GM12878 (cell line): ENCODE measurements at regions not wholly inside any gene's neighbourhood (a gene's known extent, or its start where the extent isn't known, plus 50 kb on each side); places are given as distances from the start of the nearest gene placed in this dataset.

Experiments
- ATAC-seq: fragments of 200-7000 bp; cut with Tn5 transposase; 3 replicates; pipeline ENCODE4 v1.9.1; 2020; ENCODE audit warnings: mild to moderate bottlenecking, moderate library complexity
- BruUV-seq: library from RNA; stranded (reverse); fragments of 400-500 nt; replicated peaks from 2 replicates; lab custom pipeline; 2021; lab: Mats Ljungman, UMichigan
- CTCF ChIA-PET: fragments of 300-600 bp; sonication (Branson Sonifier 250); formaldehyde crosslinking; extraction: SDS; loops from one replicate; lab custom pipeline; 2021; ENCODE audit warnings: inconsistent platforms; lab: Yijun Ruan, JAX
- POLR2A ChIA-PET: fragments of 350-600 bp; formaldehyde crosslinking; extraction: SDS; loops from one replicate; lab custom pipeline; 2021; ENCODE audit warnings: inconsistent platforms; lab: Charles Lee
- RAD21 ChIA-PET: fragments of 300-600 bp; sonication (Branson Sonifier 250); formaldehyde crosslinking; loops from one replicate; lab custom pipeline; 2023; ENCODE audit warnings: antibody characterized with exemption; ENCODE audit not compliant: unreplicated experiment; lab: Charles Lee
- SMC1A ChIA-PET: fragments of 300-600 bp; sonication (Branson Sonifier 250); formaldehyde crosslinking; loops from one replicate; lab custom pipeline; 2023; ENCODE audit not compliant: unreplicated experiment, uncharacterized antibody; lab: Charles Lee
- DNase-seq: peaks from one replicate; pipeline ENCODE4 v3.0.0-alpha.2; 2011; ENCODE audit warnings: low read depth, low spot score
- FAIRE-seq: peaks from 3 replicates; lab custom pipeline; 2011; peaks lifted over from hg19 to GRCh38; lab: Jason Lieb, UNC
- H2AFZ ChIP-seq: 2 replicates; pipeline ENCODE4 v1.6.0; 2011; ENCODE audit warnings: low read depth, low read length, control low read depth; ENCODE audit not compliant: control insufficient read depth
- H3K27ac ChIP-seq: 2 replicates; pipeline ENCODE4 v1.5.1; 2011; ENCODE audit warnings: control low read depth; ENCODE audit not compliant: control insufficient read depth, insufficient read depth
- H3K27me3 ChIP-seq, 2 experiments: replicated peaks in 1 of 2; 2 replicates each; pipeline versions ENCODE4 v1.6.0 to v1.6.1; 2011; ENCODE audit warnings: low read length in 1 of 2; ENCODE audit not compliant: control insufficient read depth in 2 of 2, insufficient read depth in 2 of 2
- H3K36me3 ChIP-seq, 2 experiments: 2 replicates each; pipeline ENCODE4 v1.5.1; 2011; ENCODE audit warnings: low read length in 1 of 2; ENCODE audit not compliant: control insufficient read depth in 2 of 2, insufficient read depth in 2 of 2
- H3K4me1 ChIP-seq: 2 replicates; pipeline ENCODE4 v1.6.1; 2011; ENCODE audit warnings: mild to moderate bottlenecking, low read length, moderate library complexity, mixed read lengths; ENCODE audit not compliant: control insufficient read depth, insufficient read depth
- H3K4me2 ChIP-seq: 2 replicates; pipeline ENCODE4 v1.6.0; 2011; ENCODE audit warnings: control low read depth; ENCODE audit not compliant: control insufficient read depth, insufficient read depth
- H3K4me3 ChIP-seq: fragments of 200-600 bp; sonication (generic); 2 replicates; pipeline ENCODE4 v1.5.1; 2016
- H3K79me2 ChIP-seq: 2 replicates; pipeline ENCODE4 v1.6.0; 2011; ENCODE audit warnings: low read length; ENCODE audit not compliant: control insufficient read depth, insufficient read depth
- H3K9ac ChIP-seq: 2 replicates; pipeline ENCODE4 v1.8.0; 2011; ENCODE audit warnings: low read length, control low read depth, mixed read lengths; ENCODE audit not compliant: control insufficient read depth, insufficient read depth
- H3K9me3 ChIP-seq: replicated peaks from 3 replicates; pipeline ENCODE4 v1.5.1; 2011; ENCODE audit warnings: mild to moderate bottlenecking, low read length; ENCODE audit not compliant: control insufficient read depth, insufficient read depth
- H4K20me1 ChIP-seq: 2 replicates; pipeline ENCODE4 v1.6.0; 2011; ENCODE audit not compliant: control insufficient read depth, insufficient read depth
- CBX3 ChIP-seq: fragments of 200-600 bp; sonication (generic); IDR thresholded peaks from 2 replicates; pipeline ENCODE4 v1.6.1; 2016; ENCODE audit warnings: low read depth, borderline replicate concordance
- KLF5 ChIP-seq: fragments of 450-650 bp; IDR thresholded peaks from 2 replicates; pipeline ENCODE4 v1.6.1; 2014; ENCODE audit warnings: mild to moderate bottlenecking; ENCODE audit not compliant: partially characterized antibody
- MEF2B ChIP-seq: fragments of 450-650 bp; IDR thresholded peaks from 2 replicates; pipeline ENCODE4 v1.6.1; 2018; ENCODE audit warnings: mild to moderate bottlenecking, moderate library complexity; ENCODE audit not compliant: partially characterized antibody, poor library complexity, severe bottlenecking
- PAX8 ChIP-seq: fragments of 450-650 bp; IDR thresholded peaks from 2 replicates; pipeline ENCODE4 v1.6.1; 2017; ENCODE audit warnings: mild to moderate bottlenecking, moderate library complexity
- SIX5 ChIP-seq: IDR thresholded peaks from 2 replicates; pipeline ENCODE4 v1.6.1; 2011; ENCODE audit warnings: mild to moderate bottlenecking, low read depth, low read length, moderate library complexity; ENCODE audit not compliant: severe bottlenecking
- SMARCA5 ChIP-seq: fragments of 450-650 bp; IDR thresholded peaks from 2 replicates; pipeline ENCODE4 v1.6.1; 2017; ENCODE audit warnings: mild to moderate bottlenecking
- SUZ12 ChIP-seq: fragments of 200-600 bp; sonication (generic); IDR thresholded peaks from one replicate; pipeline ENCODE4 v1.6.1; 2018; ENCODE audit warnings: antibody characterized with exemption, mild to moderate bottlenecking; ENCODE audit not compliant: unreplicated experiment
- ZNF217 ChIP-seq: fragments of 450-650 bp; IDR thresholded peaks from 2 replicates; pipeline ENCODE4 v1.6.1; 2017; ENCODE audit warnings: antibody characterized with exemption, mild to moderate bottlenecking
- ZNF622 ChIP-seq: fragments of 450-650 bp; IDR thresholded peaks from 2 replicates; pipeline ENCODE4 v1.6.1; 2017; ENCODE audit warnings: mild to moderate bottlenecking, inconsistent platforms
- ZZZ3 ChIP-seq: IDR thresholded peaks from 2 replicates; pipeline ENCODE4 v1.6.1; 2011; ENCODE audit warnings: low read depth; ENCODE audit not compliant: control insufficient read depth, insufficient read length
- in situ Hi-C: fragments of 300-500 bp; cut with MboI; formaldehyde crosslinking; loops from 9 replicates; pipeline ENCODE4 v1.14.3; 2018; ENCODE audit warnings: mixed read lengths
- intact Hi-C: fragments of 100-400 bp; cut with micrococcal nuclease; formaldehyde crosslinking; loops from one replicate; pipeline ENCODE4 v1.14.2; 2022; ENCODE audit not compliant: unreplicated experiment
- TF ChIP-seq, protein P1 (sequence below): fragments of 450-650 bp; IDR thresholded peaks from 2 replicates; pipeline ENCODE4 v1.6.1; 2018; ENCODE audit warnings: mild to moderate bottlenecking, low read depth, moderate library complexity; ENCODE audit not compliant: partially characterized antibody

DNA sequence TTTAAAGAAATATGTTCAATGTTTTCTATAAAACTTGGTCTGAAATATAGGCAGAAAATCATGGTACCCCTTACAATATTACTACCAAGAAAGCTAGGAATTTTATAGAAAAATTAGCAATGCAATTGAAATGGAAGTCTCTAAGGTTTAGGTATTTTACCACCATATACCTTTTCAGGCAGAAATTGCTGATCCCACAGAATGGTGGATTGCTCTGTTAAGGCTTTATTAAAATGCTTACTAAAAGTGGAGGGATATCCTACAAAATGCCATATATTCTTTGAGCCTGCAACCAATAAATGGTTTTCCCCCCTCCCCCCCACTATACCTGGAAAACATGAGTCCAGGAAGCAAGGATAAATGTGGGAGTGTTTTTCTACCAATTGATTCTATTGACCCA, 718.1 kb upstream of the NOVA1 start:
- Histone ChIP-seq H3K9ac (no peak overlapping the region), H3K27ac (no peak overlapping the region), H3K4me3 (no peak overlapping the region), H3K4me2 (no peak overlapping the region), H3K79me2 (no peaks in the 10 kb centered on the region), H3K4me1 (no peaks in the 10 kb centered on the region), H3K9me3 (no peaks in the 10 kb centered on the region; the same call in 2 of the 3 replicates), H2AFZ (no peak overlapping the region), H4K20me1 (no peaks in the 10 kb centered on the region), H3K36me3 (no peaks in the 10 kb centered on the region), H3K27me3 (no peaks in the 10 kb centered on the region)
- CTCF ChIA-PET: no interaction called here
- intact Hi-C loops (no loop called here), in situ Hi-C loops (no loop called here)
- FAIRE-seq (no peak), ATAC-seq (no peak), DNase-seq (no peak)
- POLR2A ChIA-PET: no interaction called here
- RAD21 ChIA-PET: no interaction called here
- no peak for TF ChIP-seq KLF5
- TF ChIP-seq SIX5: no peak
- TF ChIP-seq ZNF217: no peak
- TF ChIP-seq ZZZ3: no peak
- no peak for TF ChIP-seq ZNF622
- TF ChIP-seq PAX8: no peak
- no peak for TF ChIP-seq SMARCA5
- TF ChIP-seq CBX3: no peak
- TF ChIP-seq SUZ12: no peak
- TF ChIP-seq MEF2B: no peak
- TF ChIP-seq, protein P1, sequence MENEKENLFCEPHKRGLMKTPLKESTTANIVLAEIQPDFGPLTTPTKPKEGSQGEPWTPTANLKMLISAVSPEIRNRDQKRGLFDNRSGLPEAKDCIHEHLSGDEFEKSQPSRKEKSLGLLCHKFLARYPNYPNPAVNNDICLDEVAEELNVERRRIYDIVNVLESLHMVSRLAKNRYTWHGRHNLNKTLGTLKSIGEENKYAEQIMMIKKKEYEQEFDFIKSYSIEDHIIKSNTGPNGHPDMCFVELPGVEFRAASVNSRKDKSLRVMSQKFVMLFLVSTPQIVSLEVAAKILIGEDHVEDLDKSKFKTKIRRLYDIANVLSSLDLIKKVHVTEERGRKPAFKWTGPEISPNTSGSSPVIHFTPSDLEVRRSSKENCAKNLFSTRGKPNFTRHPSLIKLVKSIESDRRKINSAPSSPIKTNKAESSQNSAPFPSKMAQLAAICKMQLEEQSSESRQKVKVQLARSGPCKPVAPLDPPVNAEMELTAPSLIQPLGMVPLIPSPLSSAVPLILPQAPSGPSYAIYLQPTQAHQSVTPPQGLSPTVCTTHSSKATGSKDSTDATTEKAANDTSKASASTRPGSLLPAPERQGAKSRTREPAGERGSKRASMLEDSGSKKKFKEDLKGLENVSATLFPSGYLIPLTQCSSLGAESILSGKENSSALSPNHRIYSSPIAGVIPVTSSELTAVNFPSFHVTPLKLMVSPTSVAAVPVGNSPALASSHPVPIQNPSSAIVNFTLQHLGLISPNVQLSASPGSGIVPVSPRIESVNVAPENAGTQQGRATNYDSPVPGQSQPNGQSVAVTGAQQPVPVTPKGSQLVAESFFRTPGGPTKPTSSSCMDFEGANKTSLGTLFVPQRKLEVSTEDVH: no peak
- no TSS peak for BruUV-seq
- SMC1A ChIA-PET: no interaction called here
